H1 (cell line): ENCODE measurements at regions not wholly inside any gene's neighbourhood (a gene's known extent, or its start where the extent isn't known, plus 50 kb on each side); places are given as distances from the start of the nearest gene placed in this dataset.

Experiments
- CTCF ChIA-PET: fragments of 300-600 bp; sonication (Branson Sonifier 250); formaldehyde crosslinking; loops from one replicate; lab custom pipeline; 2021; ENCODE audit not compliant: partially characterized antibody; lab: Charles Lee
- POLR2A ChIA-PET: fragments of 300-600 bp; sonication (Branson Sonifier 250); formaldehyde crosslinking; loops from one replicate; lab custom pipeline; 2021; ENCODE audit warnings: inconsistent platforms; ENCODE audit not compliant: partially characterized antibody; lab: Charles Lee
- DNase-seq, 2 experiments: peaks; one replicate each; pipeline versions ENCODE4 v3.0.0 to v3.0.0-alpha.2; 2010 to 2022; ENCODE audit warnings: low spot score in 2 of 2, low read depth in 1 of 2, mixed read lengths in 1 of 2
- FAIRE-seq: peaks from 2 replicates; lab custom pipeline; 2011; peaks lifted over from hg19 to GRCh38; lab: Jason Lieb, UNC
- H2AFZ ChIP-seq: 2 replicates; pipeline ENCODE4 v1.8.1; 2012; ENCODE audit warnings: low read length, inconsistent platforms
- H2AK5ac ChIP-seq: 2 replicates; pipeline ENCODE4 v1.6.1; 2013; ENCODE audit warnings: low read depth, low read length
- H2BK120ac ChIP-seq: replicated peaks from 2 replicates; pipeline ENCODE3; 2013; ENCODE audit warnings: low read depth, low read length, inconsistent platforms
- H2BK12ac ChIP-seq: 2 replicates; pipeline ENCODE4 v1.6.1; 2013; ENCODE audit warnings: low read depth, low read length
- H2BK15ac ChIP-seq: 2 replicates; pipeline ENCODE4 v1.6.1; 2013; ENCODE audit warnings: low read length
- H2BK20ac ChIP-seq: 2 replicates; pipeline ENCODE4 v1.6.1; 2013; ENCODE audit warnings: low read length
- H2BK5ac ChIP-seq: 2 replicates; pipeline ENCODE4 v1.6.1; 2013; ENCODE audit warnings: low read depth, low read length
- H3K14ac ChIP-seq: 2 replicates; pipeline ENCODE4 v1.6.1; 2013; ENCODE audit warnings: inconsistent platforms; ENCODE audit not compliant: insufficient read length
- H3K18ac ChIP-seq: 2 replicates; pipeline ENCODE4 v1.6.1; 2013; ENCODE audit warnings: low read length; ENCODE audit errors: extremely low read depth
- H3K23ac ChIP-seq: 2 replicates; pipeline ENCODE4 v1.6.1; 2013; ENCODE audit warnings: inconsistent platforms; ENCODE audit not compliant: insufficient read length
- H3K23me2 ChIP-seq: 2 replicates; pipeline ENCODE4 v1.6.1; 2013; ENCODE audit warnings: low read depth, low read length
- H3K27ac ChIP-seq: 2 replicates; pipeline ENCODE4 v1.6.1; 2011; ENCODE audit warnings: low read depth, low read length, inconsistent platforms
- H3K27me3 ChIP-seq, 4 experiments: replicated peaks in 1 of 4; 1 replicate in 1 of 4; 2 replicates in 3 of 4; pipeline versions ENCODE4 v1.6.1 to v1.8.1; 2011 to 2013; ENCODE audit warnings: low read length in 3 of 4, mild to moderate bottlenecking in 3 of 4, inconsistent platforms in 2 of 4, mixed read lengths in 2 of 4, moderate library complexity in 1 of 4; ENCODE audit not compliant: control insufficient read depth in 3 of 4, insufficient read depth in 3 of 4; ENCODE audit errors: extremely low read depth in 1 of 4
- H3K36me3 ChIP-seq, 4 experiments: 2 replicates each; pipeline versions ENCODE4 v1.6.1 to v1.8.1; 2011 to 2013; ENCODE audit warnings: mild to moderate bottlenecking in 4 of 4, low read length in 3 of 4, moderate library complexity in 2 of 4, control low read depth in 1 of 4, inconsistent platforms in 1 of 4; ENCODE audit not compliant: insufficient read depth in 4 of 4, control insufficient read depth in 2 of 4
- H3K4ac ChIP-seq: replicated peaks from 2 replicates; pipeline ENCODE3; 2013; ENCODE audit warnings: low read length, low read depth, mixed read lengths, inconsistent platforms; ENCODE audit not compliant: insufficient read length
- H3K4me1 ChIP-seq, 4 experiments: replicated peaks in 1 of 4; 1 replicate in 1 of 4; 2 replicates in 3 of 4; pipeline versions ENCODE4 v1.6.1 to v1.8.1; 2011 to 2013; ENCODE audit warnings: low read length in 3 of 4, inconsistent platforms in 2 of 4, mixed read lengths in 1 of 4; ENCODE audit not compliant: insufficient read depth in 4 of 4, control insufficient read depth in 3 of 4
- H3K4me2 ChIP-seq, 2 experiments: 2 replicates each; pipeline versions ENCODE4 v1.6.1 to v1.8.1; 2011 to 2013; ENCODE audit warnings: low read depth in 2 of 2, low read length in 2 of 2, control low read depth in 1 of 2, inconsistent platforms in 1 of 2, mild to moderate bottlenecking in 1 of 2; ENCODE audit not compliant: insufficient read depth in 1 of 2
- H3K4me3 ChIP-seq, 4 experiments: fragments of 200-600, 300-600 bp in 1 of 4; sonication (generic), shearing (Covaris generic), sonication (Bioruptor Twin) in 1 of 4; 2 replicates each; pipeline versions ENCODE4 v1.5.1 to v1.8.1; 2011 to 2016; ENCODE audit warnings: low read length in 4 of 4, low read depth in 3 of 4, control low read depth in 2 of 4, inconsistent platforms in 2 of 4, mild to moderate bottlenecking in 2 of 4, mixed read lengths in 1 of 4, moderate library complexity in 1 of 4; ENCODE audit not compliant: insufficient read depth in 2 of 4; ENCODE audit errors: extremely low read depth in 1 of 4
- H3K56ac ChIP-seq: replicated peaks from 2 replicates; pipeline ENCODE3; 2013; ENCODE audit warnings: low read depth, mild to moderate bottlenecking, mixed read lengths, low read length, inconsistent platforms; ENCODE audit not compliant: insufficient read length
- H3K79me1 ChIP-seq: 2 replicates; pipeline ENCODE4 v1.6.1; 2013; ENCODE audit warnings: low read depth, low read length, control low read depth
- H3K79me2 ChIP-seq, 2 experiments: 2 replicates each; pipeline versions ENCODE4 v1.6.1 to v1.8.1; 2012 to 2013; ENCODE audit warnings: low read length in 2 of 2, mild to moderate bottlenecking in 2 of 2, inconsistent platforms in 1 of 2; ENCODE audit not compliant: insufficient read depth in 2 of 2, control insufficient read depth in 1 of 2
- H3K9ac ChIP-seq, 4 experiments: replicated peaks in 1 of 4; 1 replicate in 1 of 4; 2 replicates in 3 of 4; pipeline versions ENCODE4 v1.6.1 to v1.8.1; 2011 to 2013; ENCODE audit warnings: low read depth in 3 of 4, low read length in 3 of 4, control low read depth in 2 of 4, mild to moderate bottlenecking in 2 of 4, moderate library complexity in 2 of 4, inconsistent platforms in 1 of 4; ENCODE audit errors: extremely low read depth in 1 of 4
- H3K9me3 ChIP-seq, 2 experiments: 2 replicates each; pipeline versions ENCODE4 v1.6.1 to v1.8.1; 2012 to 2013; ENCODE audit warnings: mild to moderate bottlenecking in 2 of 2, moderate library complexity in 2 of 2, control low read depth in 1 of 2, inconsistent platforms in 1 of 2, low read depth in 1 of 2, low read length in 1 of 2, mixed read lengths in 1 of 2; ENCODE audit not compliant: insufficient read depth in 2 of 2
- H4K20me1 ChIP-seq, 2 experiments: replicated peaks in 1 of 2; 2 replicates each; pipeline versions ENCODE3 to v1.8.1; 2011 to 2013; ENCODE audit warnings: inconsistent platforms in 2 of 2, low read length in 2 of 2, mild to moderate bottlenecking in 1 of 2; ENCODE audit not compliant: insufficient read depth in 2 of 2, control insufficient read depth in 1 of 2
- H4K5ac ChIP-seq: 2 replicates; pipeline ENCODE4 v1.6.1; 2013; ENCODE audit warnings: low read length, low read depth, mixed read lengths, inconsistent platforms; ENCODE audit not compliant: insufficient read length
- H4K8ac ChIP-seq: 2 replicates; pipeline ENCODE4 v1.8.0; 2013; ENCODE audit warnings: mild to moderate bottlenecking, moderate library complexity, low read length, inconsistent platforms; ENCODE audit not compliant: insufficient read depth; ENCODE audit errors: extremely low read depth
- H4K91ac ChIP-seq: replicated peaks from 2 replicates; pipeline ENCODE3; 2013; ENCODE audit warnings: low read length, mixed read lengths, inconsistent platforms; ENCODE audit not compliant: insufficient read length
- ATF2 ChIP-seq: IDR thresholded peaks from 2 replicates; pipeline ENCODE4 v1.6.1; 2012; ENCODE audit warnings: low read length, inconsistent platforms
- CBX5 ChIP-seq: fragments of 300-800, 300-1000 bp; sonication (generic); IDR thresholded peaks from 2 replicates; pipeline ENCODE4 v1.7.1; 2016; ENCODE audit warnings: antibody characterized with exemption, low read length, low read depth
- CREB1 ChIP-seq: IDR thresholded peaks from 2 replicates; pipeline ENCODE4 v1.6.1; 2012; ENCODE audit warnings: inconsistent platforms
- CTCF ChIP-seq, 3 experiments: IDR thresholded peaks; 1 replicate in 2 of 3; 2 replicates in 1 of 3; pipeline versions ENCODE4 v1.5.1 to v1.6.1; 2011; ENCODE audit warnings: low read length in 3 of 3, mild to moderate bottlenecking in 3 of 3, inconsistent platforms in 2 of 3, low read depth in 1 of 3, moderate library complexity in 1 of 3; ENCODE audit not compliant: insufficient read depth in 1 of 3; ENCODE audit errors: control extremely low read depth in 1 of 3
- HDAC6 ChIP-seq: IDR thresholded peaks from one replicate; pipeline ENCODE4 v1.7.1; 2012; ENCODE audit warnings: low read depth, mild to moderate bottlenecking, inconsistent platforms, low read length, moderate library complexity
- SIRT6 ChIP-seq: IDR thresholded peaks from one replicate; pipeline ENCODE4 v1.7.1; 2012; ENCODE audit warnings: low read length, inconsistent platforms
- USF2 ChIP-seq: IDR thresholded peaks from 2 replicates; pipeline ENCODE4 v1.6.1; 2011; ENCODE audit warnings: low read length, improper control_type of control experiment
- ZNF274 ChIP-seq: IDR thresholded peaks from 2 replicates; pipeline ENCODE4 v1.7.0; 2012; ENCODE audit warnings: low read length, borderline replicate concordance; ENCODE audit errors: extremely low read depth
- WGBS, 2 experiments: shearing (Covaris generic) in 1 of 2; methylation state at CpG; one replicate each; pipeline versions ENCODE4 v1.1.6 to v1.1.7; 2013 to 2015; ENCODE audit warnings: low lambda C conversion rate in 2 of 2, mixed read lengths in 2 of 2, inconsistent platforms in 1 of 2, low coverage in 1 of 2, missing lambda C conversion rate in 1 of 2; ENCODE audit not compliant: insufficient replicate concordance in 2 of 2, insufficient coverage in 1 of 2, insufficient read length in 1 of 2; ENCODE audit errors: extremely low coverage in 1 of 2, missing lambda C conversion rate in 1 of 2; 5-methylcytosine and 5-hydroxymethylcytosine counted together

- H2BK12ac ChIP-seq: no peak overlapping the region
- FAIRE-seq (no peak), DNase-seq (no peak)
- CTCF ChIA-PET: interaction anchor here (0.5 to 1.0 kb wide), 2 partner anchors 12 to 882 kb away, joined by 3 to 6 read pairs; no protein-coding TSS in a partner anchor
- H3K36me3 ChIP-seq: no peaks in the 10 kb centered on the region
- H3K27ac ChIP-seq: no peak overlapping the region
- no peak overlapping the region for H3K9ac ChIP-seq
- H3K18ac ChIP-seq: no peak overlapping the region
- H3K79me2 ChIP-seq: no peaks in the 10 kb centered on the region
- no peak overlapping the region for H4K91ac ChIP-seq
- H2BK15ac ChIP-seq: no peak overlapping the region
- H3K14ac ChIP-seq: no peak overlapping the region
- H2BK5ac ChIP-seq: no peak overlapping the region
- no peaks in the 10 kb centered on the region for H3K23me2 ChIP-seq
- no peaks in the 10 kb centered on the region for H3K4me1 ChIP-seq
- no peak overlapping the region for H4K5ac ChIP-seq
- no peak overlapping the region for H3K56ac ChIP-seq
- H3K9me3 ChIP-seq: no peaks in the 10 kb centered on the region
- H3K27me3 ChIP-seq: no peaks in the 10 kb centered on the region
- no peak overlapping the region for H3K23ac ChIP-seq
- no peaks in the 10 kb centered on the region for H4K20me1 ChIP-seq
- H2AK5ac ChIP-seq: no peak overlapping the region
- H3K4me2 ChIP-seq: no peak overlapping the region
- H3K79me1 ChIP-seq: no peaks in the 10 kb centered on the region
- H2BK20ac ChIP-seq: no peak overlapping the region
- no peak overlapping the region for H3K4ac ChIP-seq
- POLR2A ChIA-PET: no interaction called here
- no peak overlapping the region for H2AFZ ChIP-seq
- no peak overlapping the region for H3K4me3 ChIP-seq
- no peak for TF ChIP-seq ZNF274
- no peak for TF ChIP-seq CTCF (IDR thresholded peaks at IDR 0.05; ENCODE audit: control extremely low read depth in 1 of 3, insufficient read depth in 1 of 3, low read depth in 1 of 3, low read length in 3 of 3)
- no peak for TF ChIP-seq SIRT6
- TF ChIP-seq CREB1: no peak
- TF ChIP-seq HDAC6: no peak
- no peak for TF ChIP-seq CBX5
- no peak for TF ChIP-seq ATF2
- TF ChIP-seq USF2: no peak
- no peak overlapping the region for H2BK120ac ChIP-seq
- no peak overlapping the region for H4K8ac ChIP-seq
- WGBS, 2 experiments: 82% methylated on average over 3 of the region's 3 CpGs; no CpG with 5 or more reads in 1 of the 2 experiments
Observed at GRCh38 chr3:110733045-110733444, 338.6 kb upstream of the NECTIN3 start.
